ENCODE measurements at regions not wholly inside any gene's neighbourhood (a gene's known extent, or its start where the extent isn't known, plus 50 kb on each side); places are given as distances from the start of the nearest gene placed in this dataset.
A peak's percentile ranks its signal among the peaks of the same experiment; 100 is the strongest.
"Not testable (repeated sequence)": the region's sequence is repeated elsewhere in the genome, so short reads cannot be mapped to it uniquely, and the experiment has no call there.

DNA sequence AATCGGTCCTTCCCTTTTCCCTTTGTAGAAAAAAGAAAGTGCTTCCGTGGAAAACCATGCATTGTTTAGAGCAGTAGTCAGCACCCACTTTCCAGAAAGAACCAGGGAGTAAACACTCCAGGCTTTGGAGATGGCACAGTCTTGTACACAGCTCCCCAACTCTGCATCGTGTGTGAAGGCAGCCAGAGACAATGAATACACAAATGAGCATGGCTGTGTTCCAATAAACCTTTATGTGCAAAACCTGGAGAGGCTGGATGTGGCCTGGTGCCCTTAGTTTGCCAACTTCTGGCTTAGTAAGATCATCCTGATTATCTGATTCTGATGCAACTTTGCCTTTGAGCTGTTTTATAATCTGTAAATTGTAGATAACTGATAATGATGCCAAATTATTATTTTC is 463.4 kb upstream of the TMEM132C start:
- no peaks in the 10 kb centered on the region for H3K36me3 ChIP-seq (replicated peaks in 1 of 2)
- no peaks in the 10 kb centered on the region for H3K4me1 ChIP-seq (replicated peaks in 1 of 2)
- TF ChIP-seq, protein P1, sequence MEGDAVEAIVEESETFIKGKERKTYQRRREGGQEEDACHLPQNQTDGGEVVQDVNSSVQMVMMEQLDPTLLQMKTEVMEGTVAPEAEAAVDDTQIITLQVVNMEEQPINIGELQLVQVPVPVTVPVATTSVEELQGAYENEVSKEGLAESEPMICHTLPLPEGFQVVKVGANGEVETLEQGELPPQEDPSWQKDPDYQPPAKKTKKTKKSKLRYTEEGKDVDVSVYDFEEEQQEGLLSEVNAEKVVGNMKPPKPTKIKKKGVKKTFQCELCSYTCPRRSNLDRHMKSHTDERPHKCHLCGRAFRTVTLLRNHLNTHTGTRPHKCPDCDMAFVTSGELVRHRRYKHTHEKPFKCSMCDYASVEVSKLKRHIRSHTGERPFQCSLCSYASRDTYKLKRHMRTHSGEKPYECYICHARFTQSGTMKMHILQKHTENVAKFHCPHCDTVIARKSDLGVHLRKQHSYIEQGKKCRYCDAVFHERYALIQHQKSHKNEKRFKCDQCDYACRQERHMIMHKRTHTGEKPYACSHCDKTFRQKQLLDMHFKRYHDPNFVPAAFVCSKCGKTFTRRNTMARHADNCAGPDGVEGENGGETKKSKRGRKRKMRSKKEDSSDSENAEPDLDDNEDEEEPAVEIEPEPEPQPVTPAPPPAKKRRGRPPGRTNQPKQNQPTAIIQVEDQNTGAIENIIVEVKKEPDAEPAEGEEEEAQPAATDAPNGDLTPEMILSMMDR (IDR thresholded peaks at IDR 0.05): no peak
- no peak for TF ChIP-seq POLR2A (IDR thresholded peaks at IDR 0.05)
- no peaks in the 10 kb centered on the region for H3K9me3 ChIP-seq (replicated peaks in 1 of 3)
- no peak overlapping the region for H3K4me3 ChIP-seq
- H3K27me3 ChIP-seq: no peaks in the 10 kb centered on the region
- WGBS, 4 donors: 45 to 72% (median 71%) methylated on average over 3 of the region's 3 CpGs
- DNase-seq: peak in 1 of 7 donors; percentile 21
- H3K27ac ChIP-seq: no peak overlapping the region
- intact Hi-C loops (cut with DNase I): no loop called here

DNA sequence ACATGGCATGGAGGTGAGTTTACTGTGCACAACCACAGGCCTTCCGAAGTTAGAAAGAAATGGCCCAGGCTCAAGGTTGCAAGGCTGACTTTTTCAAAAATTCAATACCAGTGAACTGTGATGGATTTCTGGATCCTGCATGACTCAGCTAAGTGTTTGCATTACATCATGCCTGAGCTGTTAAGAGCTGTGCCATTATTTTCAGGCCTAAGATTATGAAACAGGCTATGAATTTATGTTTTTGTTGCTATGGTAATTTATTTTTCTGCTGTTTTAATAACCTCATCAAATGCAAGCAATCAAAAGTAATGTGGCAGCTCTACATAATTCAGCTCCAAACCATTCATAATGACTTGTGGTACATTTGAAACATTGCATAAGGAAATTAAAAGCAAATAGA is 457.7 kb upstream of the TMEM132C start:
- Histone ChIP-seq H3K27me3 (no peaks in the 10 kb centered on the region), H3K27ac (peak overlapping the region in 2 of 5 donors; percentile 28 to 58), H3K36me3 (replicated peaks in 1 of 2) (no peaks in the 10 kb centered on the region), H3K9me3 (replicated peaks in 1 of 3) (no peaks in the 10 kb centered on the region), H3K4me3 (no peak overlapping the region), H3K4me1 (replicated peaks in 1 of 2) (no peaks in the 10 kb centered on the region)
- 19 to 24% (median 19%) methylated on average over 1 of the region's 1 CpG for WGBS, 4 donors
- TF ChIP-seq, protein P1 (IDR thresholded peaks at IDR 0.05): no peak
- no peak for TF ChIP-seq POLR2A (IDR thresholded peaks at IDR 0.05)
- DNase-seq: peak; percentile 44 to 73 (median 62)
- intact Hi-C loops (cut with DNase I): no loop called here

DNA sequence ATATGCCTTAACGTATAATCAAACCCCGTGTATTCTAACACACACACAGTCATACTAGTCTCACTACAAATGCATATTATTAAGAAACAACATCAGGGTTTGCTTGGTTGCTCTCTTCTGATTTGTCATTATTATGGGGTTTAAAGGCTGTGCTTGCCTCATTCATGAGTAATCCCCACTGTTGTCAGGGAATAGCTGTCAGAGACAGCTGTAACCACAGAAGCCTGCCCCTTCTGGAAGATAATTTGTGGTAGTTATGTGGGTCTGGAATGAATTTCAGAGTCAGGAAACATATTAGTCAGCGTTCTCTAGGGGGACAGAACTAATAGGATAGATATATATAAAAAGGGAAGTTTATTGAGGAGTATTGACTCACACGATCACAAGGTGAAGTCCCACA is 456.9 kb upstream of the TMEM132C start:
- no peak for DNase-seq
- Histone ChIP-seq H3K27me3 (no peaks in the 10 kb centered on the region), H3K4me3 (no peak overlapping the region), H3K36me3 (replicated peaks in 1 of 2) (no peaks in the 10 kb centered on the region), H3K27ac (peak overlapping the region in 2 of 5 donors; percentile 28 to 58), H3K9me3 (replicated peaks in 1 of 3) (no peaks in the 10 kb centered on the region), H3K4me1 (replicated peaks in 1 of 2) (no peaks in the 10 kb centered on the region)
- 57 to 86% (median 70%) methylated on average over 4 of the region's 4 CpGs for WGBS, 4 donors
- intact Hi-C loops (cut with DNase I): no loop called here
- no peak for TF ChIP-seq POLR2A (IDR thresholded peaks at IDR 0.05)
- TF ChIP-seq, protein P1 (IDR thresholded peaks at IDR 0.05): no peak

DNA sequence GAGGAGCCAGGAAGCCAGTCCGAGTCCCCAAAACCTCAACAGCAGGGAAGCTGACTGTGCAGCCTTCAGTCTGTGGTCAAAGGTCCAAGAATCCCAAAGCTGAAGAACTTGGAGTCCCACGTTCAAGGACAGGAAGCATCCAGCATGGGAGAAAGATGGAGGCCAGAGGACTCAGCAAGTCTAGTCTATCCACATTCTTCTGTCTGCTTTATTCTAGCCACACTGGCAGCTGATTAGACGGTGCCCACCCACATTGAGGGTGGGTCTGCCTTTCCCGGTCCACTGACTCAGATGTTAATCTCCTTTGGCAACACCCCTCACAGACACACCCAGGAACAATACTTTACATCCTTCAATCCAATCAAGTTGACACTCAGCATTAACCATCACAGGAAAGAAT is 456.5 kb upstream of the TMEM132C start:
- H3K27ac ChIP-seq; H3K27me3 ChIP-seq; H3K4me1 ChIP-seq (replicated peaks in 1 of 2); H3K36me3 ChIP-seq (replicated peaks in 1 of 2); DNase-seq; H3K4me3 ChIP-seq; intact Hi-C loops (cut with DNase I); H3K9me3 ChIP-seq (replicated peaks in 1 of 3): not testable (repeated sequence)
- WGBS, 4 donors: 64 to 84% (median 77%) methylated on average over 4 of the region's 4 CpGs

DNA sequence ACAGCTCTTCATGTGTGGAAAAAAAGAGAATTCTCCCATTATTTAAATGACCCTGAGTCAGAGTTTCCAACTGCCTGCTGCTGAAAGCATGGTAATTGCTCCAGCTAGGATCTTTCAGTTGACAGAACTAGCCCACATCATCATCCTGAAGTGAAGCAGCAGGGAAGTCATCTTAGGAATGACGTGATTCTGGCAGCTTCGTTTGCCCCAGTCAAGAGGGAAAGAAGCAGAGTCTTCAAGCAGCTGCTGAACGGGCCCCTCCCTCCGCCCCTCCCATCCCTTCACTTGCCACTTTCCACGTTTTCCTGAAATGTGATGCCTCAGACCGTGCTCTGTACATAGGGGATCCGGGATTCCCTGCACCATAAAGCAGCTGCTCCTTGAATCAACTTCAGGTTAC is 455.0 kb upstream of the TMEM132C start:
- H3K27me3 ChIP-seq: no peaks in the 10 kb centered on the region
- peak in 2 of 7 donors; percentile 1 to 18 for DNase-seq
- TF ChIP-seq, protein P1 (IDR thresholded peaks at IDR 0.05): no peak
- no peak for TF ChIP-seq POLR2A (IDR thresholded peaks at IDR 0.05)
- H3K9me3 ChIP-seq (replicated peaks in 1 of 3): no peaks in the 10 kb centered on the region
- H3K36me3 ChIP-seq (replicated peaks in 1 of 2): no peaks in the 10 kb centered on the region
- H3K4me3 ChIP-seq: no peak overlapping the region
- intact Hi-C loops (cut with DNase I): no loop called here
- WGBS, 4 donors: 31 to 36% (median 33%) methylated on average over 7 of the region's 7 CpGs
- no peak overlapping the region for H3K27ac ChIP-seq
- H3K4me1 ChIP-seq (replicated peaks in 1 of 2): no peaks in the 10 kb centered on the region

All from adrenal gland (tissue), 9 donors.